Caki2 (cell line): ENCODE measurements at regions not wholly inside any gene's neighbourhood (a gene's known extent, or its start where the extent isn't known, plus 50 kb on each side); places are given as distances from the start of the nearest gene placed in this dataset.

Experiments
- DNase-seq: peaks from one replicate; pipeline ENCODE4 v3.0.0-alpha.2; 2015; ENCODE audit warnings: low read depth
- in situ Hi-C: cut with HindIII; loops from 2 replicates; pipeline ENCODE4 v1.10.0; 2016; ENCODE audit warnings: low sequenced_read_pairs, low pct_unique_long_range_greater_than_20kb, mixed read lengths

- no peak for DNase-seq
- in situ Hi-C loops: no loop called here
These were observed 51.4 kb upstream of the IRX2 start for GRCh38 chr5:2802693-2803365.

GRCh38 chr5:2801577-2802525 is 50.4 kb upstream of the IRX2 start:
- in situ Hi-C loops: no loop called here
- DNase-seq: no peak
